Right lung (tissue), 2 donors: ENCODE measurements at regions not wholly inside any gene's neighbourhood (a gene's known extent, or its start where the extent isn't known, plus 50 kb on each side); places are given as distances from the start of the nearest gene placed in this dataset.

ENCODE experiments used
- DNase-seq, 2 donors: peaks; one replicate each; pipeline ENCODE4 v3.0.0-alpha.2; 2013

- DNase-seq = no peak
These were observed 55.2 kb upstream of the FRMD4B start for GRCh38 chr3:69441040-69441439.

GRCh38 chr3:69439643-69440270 lies 53.9 kb upstream of the FRMD4B start:
- no peak for DNase-seq

GRCh38 chr3:69438476-69438875 lies 52.6 kb upstream of the FRMD4B start:
- DNase-seq = no peak

- no peak for DNase-seq
These were observed 49.7 kb upstream of the FRMD4B start for GRCh38 chr3:69435274-69436265.
